GM12878 (cell line): ENCODE measurements at regions not wholly inside any gene's neighbourhood (a gene's known extent, or its start where the extent isn't known, plus 50 kb on each side); places are given as distances from the start of the nearest gene placed in this dataset.

Source experiments
- CHD1 ChIP-seq: IDR thresholded peaks from 2 replicates; pipeline ENCODE4 v1.6.1; 2012; ENCODE audit warnings: low read depth, low read length, improper control_type of control experiment
- CREM ChIP-seq: IDR thresholded peaks from 2 replicates; pipeline ENCODE4 v1.6.1; 2014; ENCODE audit warnings: antibody characterized with exemption, low read depth
- FOS ChIP-seq: IDR thresholded peaks from 3 replicates; pipeline ENCODE4 v1.6.1; 2011; ENCODE audit warnings: borderline replicate concordance; ENCODE audit not compliant: insufficient read length; ENCODE audit errors: extremely low read depth
- PAX5 ChIP-seq: IDR thresholded peaks from 2 replicates; pipeline ENCODE4 v1.6.1; 2011; ENCODE audit warnings: low read depth, low read length, borderline replicate concordance
- POLR2AphosphoS5 ChIP-seq: IDR thresholded peaks from 2 replicates; pipeline ENCODE4 v1.6.1; 2011; ENCODE audit warnings: mild to moderate bottlenecking, low read length, inconsistent platforms
- ZSCAN29 ChIP-seq: fragments of 450-650 bp; IDR thresholded peaks from 2 replicates; pipeline ENCODE4 v1.6.1; 2017; ENCODE audit warnings: mild to moderate bottlenecking, moderate library complexity
- TF ChIP-seq, protein P1 (sequence below), 3 experiments: IDR thresholded peaks in 2 of 3; conservative IDR thresholded peaks in 1 of 3; 2 replicates each; pipeline ENCODE4 v1.5.1; 2011; ENCODE audit warnings: low read depth in 3 of 3, low read length in 3 of 3, mild to moderate bottlenecking in 3 of 3, control low read depth in 2 of 3, moderate library complexity in 2 of 3, inconsistent platforms in 1 of 3, mixed read lengths in 1 of 3; ENCODE audit not compliant: control insufficient read depth in 2 of 3, insufficient read depth in 1 of 3; ENCODE audit errors: extremely low read depth in 1 of 3
- TF ChIP-seq, protein P2 (sequence below): IDR thresholded peaks from 2 replicates; pipeline ENCODE4 v1.6.1; 2011; ENCODE audit warnings: low read depth, mild to moderate bottlenecking, low read length, moderate library complexity, borderline replicate concordance; ENCODE audit errors: extremely low read depth
- TF ChIP-seq, protein P3 (sequence below): IDR thresholded peaks from 2 replicates; pipeline ENCODE4 v1.6.1; 2012; ENCODE audit warnings: low read depth, low read length, improper control_type of control experiment

DNA sequence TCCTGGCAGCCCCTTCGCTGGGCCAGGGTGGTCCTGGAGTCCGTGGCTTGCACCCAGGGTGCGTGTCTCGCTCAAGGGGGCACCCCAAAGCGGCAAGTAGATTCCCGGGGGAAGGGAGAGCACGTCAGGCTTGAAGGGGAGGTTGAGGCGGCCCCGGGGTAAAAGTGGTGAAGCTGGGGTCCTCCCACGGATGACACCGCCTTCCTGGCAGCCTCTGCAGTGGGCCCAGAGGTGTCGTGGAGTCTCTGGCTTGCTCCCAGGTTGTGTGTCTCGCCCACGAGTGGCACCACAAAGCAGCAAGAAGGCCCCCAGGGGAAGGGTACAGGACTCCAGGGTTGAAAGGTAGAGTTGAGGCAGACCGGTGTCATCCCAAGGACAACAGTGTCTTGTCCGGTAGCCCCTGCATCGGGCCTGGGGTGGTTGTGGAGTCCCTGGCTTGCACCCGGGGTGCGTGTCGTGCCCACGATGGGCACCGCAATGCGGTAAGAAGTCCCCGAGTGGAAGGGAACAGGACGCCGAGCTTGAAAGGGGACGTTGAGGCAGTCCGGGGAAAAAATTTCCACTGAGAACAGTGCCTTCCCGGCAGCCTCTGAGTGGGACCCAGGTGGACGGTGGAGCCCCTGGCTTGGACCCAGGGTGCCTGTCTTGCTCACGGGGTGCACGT lies 158.0 kb upstream of the ALG10B start:
- TF ChIP-seq, protein P1, sequence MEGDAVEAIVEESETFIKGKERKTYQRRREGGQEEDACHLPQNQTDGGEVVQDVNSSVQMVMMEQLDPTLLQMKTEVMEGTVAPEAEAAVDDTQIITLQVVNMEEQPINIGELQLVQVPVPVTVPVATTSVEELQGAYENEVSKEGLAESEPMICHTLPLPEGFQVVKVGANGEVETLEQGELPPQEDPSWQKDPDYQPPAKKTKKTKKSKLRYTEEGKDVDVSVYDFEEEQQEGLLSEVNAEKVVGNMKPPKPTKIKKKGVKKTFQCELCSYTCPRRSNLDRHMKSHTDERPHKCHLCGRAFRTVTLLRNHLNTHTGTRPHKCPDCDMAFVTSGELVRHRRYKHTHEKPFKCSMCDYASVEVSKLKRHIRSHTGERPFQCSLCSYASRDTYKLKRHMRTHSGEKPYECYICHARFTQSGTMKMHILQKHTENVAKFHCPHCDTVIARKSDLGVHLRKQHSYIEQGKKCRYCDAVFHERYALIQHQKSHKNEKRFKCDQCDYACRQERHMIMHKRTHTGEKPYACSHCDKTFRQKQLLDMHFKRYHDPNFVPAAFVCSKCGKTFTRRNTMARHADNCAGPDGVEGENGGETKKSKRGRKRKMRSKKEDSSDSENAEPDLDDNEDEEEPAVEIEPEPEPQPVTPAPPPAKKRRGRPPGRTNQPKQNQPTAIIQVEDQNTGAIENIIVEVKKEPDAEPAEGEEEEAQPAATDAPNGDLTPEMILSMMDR (IDR thresholded peaks at IDR 0.05 in 2 of 3, conservative IDR thresholded peaks at IDR 0.05 in 1 of 3; ENCODE audit: control insufficient read depth in 2 of 3, extremely low read depth in 1 of 3, insufficient read depth in 1 of 3, low read depth in 3 of 3, low read length in 3 of 3): no peak
- TF ChIP-seq PAX5: no peak
- TF ChIP-seq, protein P2, sequence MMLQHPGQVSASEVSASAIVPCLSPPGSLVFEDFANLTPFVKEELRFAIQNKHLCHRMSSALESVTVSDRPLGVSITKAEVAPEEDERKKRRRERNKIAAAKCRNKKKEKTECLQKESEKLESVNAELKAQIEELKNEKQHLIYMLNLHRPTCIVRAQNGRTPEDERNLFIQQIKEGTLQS: no peak
- TF ChIP-seq, protein P3, sequence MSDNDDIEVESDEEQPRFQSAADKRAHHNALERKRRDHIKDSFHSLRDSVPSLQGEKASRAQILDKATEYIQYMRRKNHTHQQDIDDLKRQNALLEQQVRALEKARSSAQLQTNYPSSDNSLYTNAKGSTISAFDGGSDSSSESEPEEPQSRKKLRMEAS: no peak
- no peak for TF ChIP-seq ZSCAN29
- TF ChIP-seq POLR2AphosphoS5: no peak
- TF ChIP-seq CREM: no peak
- no peak for TF ChIP-seq FOS
- no peak for TF ChIP-seq CHD1
